Astrocyte (in vitro differentiated cells and primary cell): ENCODE measurements at regions not wholly inside any gene's neighbourhood (a gene's known extent, or its start where the extent isn't known, plus 50 kb on each side); places are given as distances from the start of the nearest gene placed in this dataset.

ENCODE experiments used
- DNase-seq: peaks from one replicate; pipeline ENCODE4 v3.0.0-alpha.2; 2010; ENCODE audit warnings: low read depth
- FAIRE-seq: peaks from 2 replicates; lab custom pipeline; 2011; peaks lifted over from hg19 to GRCh38; lab: Jason Lieb, UNC
- H2AFZ ChIP-seq: 2 replicates; pipeline ENCODE4 v1.6.0; 2012; ENCODE audit warnings: low read depth, low read length, inconsistent platforms
- H3K27ac ChIP-seq: 2 replicates; pipeline ENCODE4 v1.5.1; 2011; ENCODE audit warnings: low read depth, low read length, inconsistent platforms
- H3K27me3 ChIP-seq: 2 replicates; pipeline ENCODE4 v1.6.0; 2011; ENCODE audit warnings: low read length, inconsistent platforms; ENCODE audit not compliant: insufficient read depth
- H3K36me3 ChIP-seq: 2 replicates; pipeline ENCODE4 v1.5.1; 2011; ENCODE audit warnings: low read length, inconsistent platforms; ENCODE audit not compliant: insufficient read depth
- H3K4me1 ChIP-seq: 2 replicates; pipeline ENCODE4 v1.5.1; 2011; ENCODE audit warnings: low read length, inconsistent platforms; ENCODE audit not compliant: insufficient read depth
- H3K4me2 ChIP-seq: 2 replicates; pipeline ENCODE4 v1.6.0; 2012; ENCODE audit warnings: low read length, inconsistent platforms
- H3K4me3 ChIP-seq: 2 replicates; pipeline ENCODE4 v1.5.1; 2011; ENCODE audit warnings: low read depth, mild to moderate bottlenecking, low read length, inconsistent platforms; ENCODE audit not compliant: insufficient read depth
- H3K79me2 ChIP-seq: 2 replicates; pipeline ENCODE4 v1.6.0; 2012; ENCODE audit warnings: mild to moderate bottlenecking, low read length, inconsistent platforms; ENCODE audit not compliant: insufficient read depth
- H3K9ac ChIP-seq: 2 replicates; pipeline ENCODE4 v1.6.0; 2012; ENCODE audit warnings: mild to moderate bottlenecking, low read length, inconsistent platforms
- H3K9me3 ChIP-seq: 2 replicates; pipeline ENCODE4 v1.5.1; 2012; ENCODE audit warnings: low read depth, mild to moderate bottlenecking, low read length, inconsistent platforms; ENCODE audit not compliant: insufficient read depth
- H4K20me1 ChIP-seq: 2 replicates; pipeline ENCODE4 v1.6.0; 2012; ENCODE audit warnings: low read length, inconsistent platforms; ENCODE audit not compliant: insufficient read depth
- H3K27ac Mint-ChIP-seq: one replicate; pipeline ENCODE4 v1.8.0; 2021; ENCODE audit warnings: mild to moderate bottlenecking, mixed read lengths; ENCODE audit not compliant: unreplicated experiment
- H3K27me3 Mint-ChIP-seq: one replicate; pipeline ENCODE4 v1.8.0; 2021; ENCODE audit warnings: low read depth, mixed read lengths; ENCODE audit not compliant: unreplicated experiment
- H3K36me3 Mint-ChIP-seq: one replicate; pipeline ENCODE4 v1.8.0; 2021; ENCODE audit warnings: low read depth, mixed read lengths; ENCODE audit not compliant: unreplicated experiment
- H3K4me1 Mint-ChIP-seq: one replicate; pipeline ENCODE4 v1.8.0; 2021; ENCODE audit warnings: low read depth, mixed read lengths; ENCODE audit not compliant: unreplicated experiment
- H3K4me3 Mint-ChIP-seq: one replicate; pipeline ENCODE4 v1.8.0; 2021; ENCODE audit warnings: mild to moderate bottlenecking, moderate library complexity, mixed read lengths; ENCODE audit not compliant: unreplicated experiment
- H3K9me3 Mint-ChIP-seq: one replicate; pipeline ENCODE4 v1.8.0; 2021; ENCODE audit warnings: mild to moderate bottlenecking, mixed read lengths; ENCODE audit not compliant: unreplicated experiment
- EZH2 ChIP-seq: IDR thresholded peaks from 2 replicates; pipeline ENCODE4 v1.6.1; 2012; ENCODE audit warnings: mild to moderate bottlenecking, low read length, inconsistent platforms; ENCODE audit not compliant: insufficient read depth
- TF ChIP-seq, protein P1 (sequence below): IDR thresholded peaks from 2 replicates; pipeline ENCODE4 v1.5.1; 2011; ENCODE audit warnings: low read depth, mild to moderate bottlenecking, inconsistent platforms, low read length, moderate library complexity; ENCODE audit not compliant: insufficient read depth

DNA sequence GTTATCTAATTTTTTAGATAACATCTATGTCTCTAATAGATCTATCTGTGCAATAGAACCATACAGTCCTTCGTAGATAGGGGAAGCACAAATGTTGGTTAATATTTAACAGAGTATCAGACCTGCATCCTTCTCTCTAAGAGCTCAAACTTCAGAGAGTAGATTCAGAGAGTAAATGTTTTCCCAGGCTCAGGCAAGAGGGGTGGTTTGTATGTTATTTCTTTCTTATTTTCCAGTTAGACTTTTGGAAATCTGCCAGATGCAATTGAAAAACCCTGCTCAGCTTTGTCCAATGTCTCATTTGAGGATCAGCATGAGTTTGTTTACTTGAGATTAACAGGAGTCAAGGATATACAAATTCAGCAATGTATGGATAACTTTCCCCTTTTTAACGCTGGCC, 361.9 kb downstream of the BCKDHB start:
- H3K9ac ChIP-seq = no peak overlapping the region
- H3K9me3 ChIP-seq = no peaks in the 10 kb centered on the region
- no peak for TF ChIP-seq EZH2
- TF ChIP-seq, protein P1, sequence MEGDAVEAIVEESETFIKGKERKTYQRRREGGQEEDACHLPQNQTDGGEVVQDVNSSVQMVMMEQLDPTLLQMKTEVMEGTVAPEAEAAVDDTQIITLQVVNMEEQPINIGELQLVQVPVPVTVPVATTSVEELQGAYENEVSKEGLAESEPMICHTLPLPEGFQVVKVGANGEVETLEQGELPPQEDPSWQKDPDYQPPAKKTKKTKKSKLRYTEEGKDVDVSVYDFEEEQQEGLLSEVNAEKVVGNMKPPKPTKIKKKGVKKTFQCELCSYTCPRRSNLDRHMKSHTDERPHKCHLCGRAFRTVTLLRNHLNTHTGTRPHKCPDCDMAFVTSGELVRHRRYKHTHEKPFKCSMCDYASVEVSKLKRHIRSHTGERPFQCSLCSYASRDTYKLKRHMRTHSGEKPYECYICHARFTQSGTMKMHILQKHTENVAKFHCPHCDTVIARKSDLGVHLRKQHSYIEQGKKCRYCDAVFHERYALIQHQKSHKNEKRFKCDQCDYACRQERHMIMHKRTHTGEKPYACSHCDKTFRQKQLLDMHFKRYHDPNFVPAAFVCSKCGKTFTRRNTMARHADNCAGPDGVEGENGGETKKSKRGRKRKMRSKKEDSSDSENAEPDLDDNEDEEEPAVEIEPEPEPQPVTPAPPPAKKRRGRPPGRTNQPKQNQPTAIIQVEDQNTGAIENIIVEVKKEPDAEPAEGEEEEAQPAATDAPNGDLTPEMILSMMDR = no peak
- H3K27me3 ChIP-seq = no peaks in the 10 kb centered on the region
- no peaks in the 10 kb centered on the region for H3K79me2 ChIP-seq
- no peak for FAIRE-seq
- H2AFZ ChIP-seq = no peak overlapping the region
- Mint-ChIP-seq H3K36me3 (no peaks in the 10 kb centered on the region), H3K9me3 (no peaks in the 10 kb centered on the region), H3K4me3 (no peak overlapping the region), H3K27ac (no peak overlapping the region), H3K4me1 (peaks cover 8% of the 10 kb centered on the region), H3K27me3 (no peaks in the 10 kb centered on the region)
- no peaks in the 10 kb centered on the region for H3K4me1 ChIP-seq
- no peak overlapping the region for H3K4me2 ChIP-seq
- H3K4me3 ChIP-seq = no peak overlapping the region
- no peak overlapping the region for H3K27ac ChIP-seq
- no peaks in the 10 kb centered on the region for H4K20me1 ChIP-seq
- H3K36me3 ChIP-seq = no peaks in the 10 kb centered on the region
- DNase-seq = no peak

DNA sequence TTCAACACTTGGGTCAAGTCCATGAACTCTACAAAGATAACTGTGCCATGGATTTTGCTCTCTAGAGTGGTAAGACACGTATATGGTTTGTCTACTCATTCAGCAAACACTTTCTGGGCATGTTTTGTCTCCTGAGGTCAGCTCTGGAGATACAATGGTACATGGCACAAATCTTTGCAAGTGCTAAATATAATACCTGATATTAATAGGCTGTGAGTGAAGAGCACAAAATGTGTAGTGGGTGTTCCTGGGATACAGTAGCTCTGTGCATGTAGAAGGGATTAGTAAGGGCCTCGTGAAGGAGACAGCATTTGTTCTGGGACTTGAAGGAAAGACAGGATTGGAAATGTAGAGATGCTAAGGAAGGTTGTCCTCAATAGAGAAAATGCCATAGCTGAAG, 360.9 kb downstream of the BCKDHB start:
- no peaks in the 10 kb centered on the region for H3K27me3 Mint-ChIP-seq
- no peak overlapping the region for H3K9ac ChIP-seq
- peaks cover 9% of the 10 kb centered on the region for H3K4me1 Mint-ChIP-seq

DNA sequence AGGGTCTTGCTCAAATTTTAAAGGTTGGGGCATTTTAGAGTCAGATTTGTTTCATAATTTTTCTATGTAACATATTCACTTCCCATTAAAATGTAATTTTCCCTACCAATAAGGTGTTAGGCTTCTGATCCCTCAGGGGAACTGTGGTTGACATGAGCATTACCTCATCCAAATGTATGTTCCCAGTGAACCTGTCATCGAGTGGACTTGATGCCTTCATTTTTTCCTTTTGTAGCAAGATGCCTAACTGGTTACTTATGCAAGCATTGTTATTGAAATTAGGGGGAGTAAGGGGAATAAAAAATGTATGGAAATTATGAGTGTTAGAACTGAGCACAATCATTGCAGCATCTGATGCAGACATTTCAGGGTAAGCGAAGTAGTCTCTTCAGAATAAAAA, 360.5 kb downstream of the BCKDHB start:
- Mint-ChIP-seq H3K9me3 (no peaks in the 10 kb centered on the region), H3K36me3 (no peaks in the 10 kb centered on the region), H3K27ac (no peak overlapping the region), H3K4me3 (no peak overlapping the region), H3K4me1 (peaks cover 9% of the 10 kb centered on the region), H3K27me3 (no peaks in the 10 kb centered on the region)
- DNase-seq (no peak), FAIRE-seq (no peak)
- Histone ChIP-seq H3K36me3 (no peaks in the 10 kb centered on the region), H3K9ac (no peak overlapping the region), H3K9me3 (no peaks in the 10 kb centered on the region), H3K4me2 (no peak overlapping the region), H3K27ac (no peak overlapping the region), H3K79me2 (no peaks in the 10 kb centered on the region), H3K27me3 (no peaks in the 10 kb centered on the region), H3K4me3 (no peak overlapping the region), H4K20me1 (no peaks in the 10 kb centered on the region), H2AFZ (no peak overlapping the region), H3K4me1 (no peaks in the 10 kb centered on the region)
- TF ChIP-seq, protein P1 = no peak
- no peak for TF ChIP-seq EZH2

More for the DNA sequence above, 360.9 kb downstream of the BCKDHB start:
- Mint-ChIP-seq H3K36me3 (no peaks in the 10 kb centered on the region), H3K27ac (no peak overlapping the region), H3K4me3 (no peak overlapping the region), H3K9me3 (no peaks in the 10 kb centered on the region)
- Histone ChIP-seq H2AFZ (no peak overlapping the region), H3K79me2 (no peaks in the 10 kb centered on the region), H3K9me3 (no peaks in the 10 kb centered on the region), H4K20me1 (no peaks in the 10 kb centered on the region), H3K36me3 (no peaks in the 10 kb centered on the region), H3K4me3 (no peak overlapping the region), H3K4me1 (no peaks in the 10 kb centered on the region), H3K4me2 (no peak overlapping the region), H3K27ac (no peak overlapping the region), H3K27me3 (no peaks in the 10 kb centered on the region)
- DNase-seq (no peak), FAIRE-seq (no peak)
- TF ChIP-seq, protein P1 = no peak
- no peak for TF ChIP-seq EZH2
